ENCODE measurements at regions not wholly inside any gene's neighbourhood (a gene's known extent, or its start where the extent isn't known, plus 50 kb on each side); places are given as distances from the start of the nearest gene placed in this dataset.

- TF ChIP-seq POLR2AphosphoS5 (IDR thresholded peaks at IDR 0.05; ENCODE audit: low read depth, low read length) (no peak), CTCF (IDR thresholded peaks at IDR 0.05) (no peak), REST (IDR thresholded peaks at IDR 0.05; ENCODE audit: insufficient read depth in 1 of 2, low read depth in 2 of 2, low read length in 1 of 2) (no peak)
Measured at GRCh38 chr1:242743983-242744780, 219.7 kb upstream of the PLD5 start.
